NCI-H187 treated with DMSO at 0.1 percent for 48 hours (cell line): ENCODE measurements at regions not wholly inside any gene's neighbourhood (a gene's known extent, or its start where the extent isn't known, plus 50 kb on each side); places are given as distances from the start of the nearest gene placed in this dataset.
"Not testable (repeated sequence)": the region's sequence is repeated elsewhere in the genome, so short reads cannot be mapped to it uniquely, and the experiment has no call there.

ENCODE experiments used
- DNase-seq: peaks from one replicate; lab custom pipeline; 2025; lab: John Stamatoyannopoulos, UW

- DNase-seq, result no peak
Measured at GRCh38 chr5:166185185-166185584, 2106.3 kb upstream of the WWC1 start.

GRCh38 chr5:166188501-166189325, 2102.7 kb upstream of the WWC1 start:
- DNase-seq, result no peak

GRCh38 chr5:166192696-166193095, 2098.7 kb upstream of the WWC1 start:
- no peak for DNase-seq

- no peak for DNase-seq
Measured at GRCh38 chr5:166195981-166196380, 2095.5 kb upstream of the WWC1 start.

- no peak for DNase-seq
Measured at GRCh38 chr5:166200532-166200931, 2090.9 kb upstream of the WWC1 start.

- no peak for DNase-seq
Measured at GRCh38 chr5:166211640-166212039, 2079.8 kb upstream of the WWC1 start.

- no peak for DNase-seq
Measured at GRCh38 chr5:166236327-166236726, 2055.1 kb upstream of the WWC1 start.

- DNase-seq, result no peak
Measured at GRCh38 chr5:166240705-166241104, 2050.7 kb upstream of the WWC1 start.

GRCh38 chr5:166245556-166245955, 2045.9 kb upstream of the WWC1 start:
- DNase-seq, result no peak

GRCh38 chr5:166251786-166252185, 2039.7 kb upstream of the WWC1 start:
- no peak for DNase-seq

GRCh38 chr5:166257661-166258060, 2033.8 kb upstream of the WWC1 start:
- DNase-seq, result no peak

- no peak for DNase-seq
Measured at GRCh38 chr5:166262395-166262794, 2029.0 kb upstream of the WWC1 start.

GRCh38 chr5:166267907-166268306, 2023.5 kb upstream of the WWC1 start:
- DNase-seq, result no peak

- DNase-seq, result no peak
Measured at GRCh38 chr5:166270712-166271111, 2020.7 kb upstream of the WWC1 start.

- no peak for DNase-seq
Measured at GRCh38 chr5:166276006-166276405, 2015.4 kb upstream of the WWC1 start.

- no peak for DNase-seq
Measured at GRCh38 chr5:166279828-166280227, 2011.6 kb upstream of the WWC1 start.

- no peak for DNase-seq
Measured at GRCh38 chr5:166281433-166281832, 2010.0 kb upstream of the WWC1 start.

- no peak for DNase-seq
Measured at GRCh38 chr5:166282939-166283338, 2008.5 kb upstream of the WWC1 start.

GRCh38 chr5:166285361-166285760, 2006.1 kb upstream of the WWC1 start:
- no peak for DNase-seq

- DNase-seq, result no peak
Measured at GRCh38 chr5:166286832-166287231, 2004.6 kb upstream of the WWC1 start.

GRCh38 chr5:166287866-166288265, 2003.6 kb upstream of the WWC1 start:
- no peak for DNase-seq

GRCh38 chr5:166291800-166292199, 1999.6 kb upstream of the WWC1 start:
- DNase-seq, result not testable (repeated sequence)

- DNase-seq, result no peak
Measured at GRCh38 chr5:166293892-166294291, 1997.6 kb upstream of the WWC1 start.

- no peak for DNase-seq
Measured at GRCh38 chr5:166302166-166302565, 1989.3 kb upstream of the WWC1 start.
